WTC11 (cell line): ENCODE measurements at regions not wholly inside any gene's neighbourhood (a gene's known extent, or its start where the extent isn't known, plus 50 kb on each side); places are given as distances from the start of the nearest gene placed in this dataset.

Source experiments
- ATAC-seq: fragments of 200-7000 bp; cut with Tn5 transposase; 2 replicates; pipeline ENCODE4 v1.10.0; 2021; ENCODE audit warnings: mild to moderate bottlenecking, moderate library complexity
- CTCF ChIA-PET: fragments of 300-600 bp; sonication (Branson Sonifier 250); formaldehyde crosslinking; loops from one replicate; lab custom pipeline; 2021; ENCODE audit warnings: antibody characterized with exemption; lab: Charles Lee
- POLR2A ChIA-PET: fragments of 350-600 bp; sonication (Branson Sonifier 250); formaldehyde crosslinking; loops from one replicate; lab custom pipeline; 2021; ENCODE audit warnings: antibody characterized with exemption; lab: Charles Lee
- DNase-seq: peaks from one replicate; pipeline ENCODE4 v3.0.0; 2021; ENCODE audit warnings: low spot score
- H3K27ac Mint-ChIP-seq: 2 replicates; pipeline ENCODE4 v1.8.0; 2021; ENCODE audit warnings: mixed read lengths
- H3K27me3 Mint-ChIP-seq: 2 replicates; pipeline ENCODE4 v1.8.0; 2021; ENCODE audit warnings: low read depth, mild to moderate bottlenecking, moderate library complexity, mixed read lengths
- H3K36me3 Mint-ChIP-seq: 2 replicates; pipeline ENCODE4 v1.8.0; 2021; ENCODE audit warnings: mixed read lengths
- H3K4me1 Mint-ChIP-seq: 2 replicates; pipeline ENCODE4 v1.8.0; 2022; ENCODE audit warnings: mixed read lengths
- H3K4me3 Mint-ChIP-seq: 2 replicates; pipeline ENCODE4 v1.8.0; 2021; ENCODE audit warnings: mild to moderate bottlenecking, moderate library complexity, mixed read lengths
- H3K9me3 Mint-ChIP-seq: 2 replicates; pipeline ENCODE4 v1.8.0; 2021; ENCODE audit warnings: mixed read lengths
- ARID4B ChIP-seq: sonication (generic); formaldehyde crosslinking; IDR thresholded peaks from 2 replicates; pipeline ENCODE4 v1.8.0; 2023; ENCODE audit warnings: missing genetic modification reagents, mild to moderate bottlenecking, borderline replicate concordance
- FOXP1 ChIP-seq: sonication (generic); formaldehyde crosslinking; IDR thresholded peaks from 2 replicates; pipeline ENCODE4 v1.8.0; 2022; ENCODE audit warnings: missing genetic modification reagents, mild to moderate bottlenecking, moderate library complexity, borderline replicate concordance
- NFE2L1 ChIP-seq: sonication (generic); formaldehyde crosslinking; IDR thresholded peaks from 2 replicates; pipeline ENCODE4 v1.8.1; 2023; ENCODE audit warnings: missing genetic modification reagents
- NFYB ChIP-seq: sonication (generic); formaldehyde crosslinking; conservative IDR thresholded peaks from 2 replicates; pipeline ENCODE4 v1.8.0; 2022; ENCODE audit warnings: low read depth, missing genetic modification reagents
- NR1H2 ChIP-seq: sonication (generic); formaldehyde crosslinking; IDR thresholded peaks from 2 replicates; pipeline ENCODE4 v1.9.0; 2021; ENCODE audit warnings: mild to moderate bottlenecking, moderate library complexity, missing genetic modification reagents
- OVOL2 ChIP-seq: fragments of 250-450 bp; sonication (Bioruptor Pico); IDR thresholded peaks from 2 replicates; pipeline ENCODE4 v1.9.0; 2021; ENCODE audit warnings: mild to moderate bottlenecking, borderline replicate concordance
- PRDM15 ChIP-seq: sonication (generic); formaldehyde crosslinking; IDR thresholded peaks from 2 replicates; pipeline ENCODE4 v1.8.0; 2022; ENCODE audit warnings: missing genetic modification reagents
- PREB ChIP-seq: sonication (generic); formaldehyde crosslinking; IDR thresholded peaks from 2 replicates; pipeline ENCODE4 v1.8.1; 2022; ENCODE audit warnings: mild to moderate bottlenecking, missing genetic modification reagents, moderate library complexity, borderline replicate concordance
- RELA ChIP-seq: sonication (generic); formaldehyde crosslinking; IDR thresholded peaks from 2 replicates; pipeline ENCODE4 v1.8.1; 2022; ENCODE audit warnings: missing genetic modification reagents, mild to moderate bottlenecking, borderline replicate concordance
- ZBTB21 ChIP-seq: sonication (generic); formaldehyde crosslinking; IDR thresholded peaks from 2 replicates; pipeline ENCODE4 v1.8.1; 2023; ENCODE audit warnings: mild to moderate bottlenecking, missing genetic modification reagents, borderline replicate concordance
- ZNF232 ChIP-seq: sonication (generic); formaldehyde crosslinking; IDR thresholded peaks from 2 replicates; pipeline ENCODE4 v1.8.0; 2022; ENCODE audit warnings: mild to moderate bottlenecking, missing genetic modification reagents
- ZNF396 ChIP-seq: fragments of 250-450 bp; sonication (Bioruptor Pico); IDR thresholded peaks from 2 replicates; pipeline ENCODE4 v1.8.0; 2021; ENCODE audit warnings: mild to moderate bottlenecking, moderate library complexity, borderline replicate concordance
- TF ChIP-seq, protein P1 (sequence below): sonication (generic); formaldehyde crosslinking; IDR thresholded peaks from 2 replicates; pipeline ENCODE4 v1.8.0; 2022; ENCODE audit warnings: mild to moderate bottlenecking, missing genetic modification reagents
- TF ChIP-seq, protein P2 (sequence below): sonication (generic); formaldehyde crosslinking; IDR thresholded peaks from 2 replicates; pipeline ENCODE4 v1.8.1; 2023; ENCODE audit warnings: mild to moderate bottlenecking, missing genetic modification reagents, borderline replicate concordance
- TF ChIP-seq, protein P3 (sequence below): sonication (generic); formaldehyde crosslinking; IDR thresholded peaks from 2 replicates; pipeline ENCODE4 v1.8.1; 2023; ENCODE audit warnings: mild to moderate bottlenecking, missing genetic modification reagents

GRCh38 chr6:139690007-139690406 lies 315.6 kb upstream of the CITED2 start:
- no peak overlapping the region for H3K4me3 Mint-ChIP-seq
- no peak for DNase-seq
- H3K36me3 Mint-ChIP-seq = no peaks in the 10 kb centered on the region
- ChIA-PET CTCF (no interaction called here), POLR2A (no interaction called here)
- no peaks in the 10 kb centered on the region for H3K9me3 Mint-ChIP-seq
- no peak for ATAC-seq
- peak overlapping the region; percentile 13; the same call in 1 of the 2 replicates for H3K27ac Mint-ChIP-seq
- TF ChIP-seq NFYB (no peak), PREB (CRISPR knock-in tag) (no peak), ARID4B (no peak), NR1H2 (CRISPR knock-in tag) (no peak)
- TF ChIP-seq, protein P1, sequence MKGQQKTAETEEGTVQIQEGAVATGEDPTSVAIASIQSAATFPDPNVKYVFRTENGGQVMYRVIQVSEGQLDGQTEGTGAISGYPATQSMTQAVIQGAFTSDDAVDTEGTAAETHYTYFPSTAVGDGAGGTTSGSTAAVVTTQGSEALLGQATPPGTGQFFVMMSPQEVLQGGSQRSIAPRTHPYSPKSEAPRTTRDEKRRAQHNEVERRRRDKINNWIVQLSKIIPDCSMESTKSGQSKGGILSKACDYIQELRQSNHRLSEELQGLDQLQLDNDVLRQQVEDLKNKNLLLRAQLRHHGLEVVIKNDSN (CRISPR knock-in tag) = no peak
- TF ChIP-seq, protein P2, sequence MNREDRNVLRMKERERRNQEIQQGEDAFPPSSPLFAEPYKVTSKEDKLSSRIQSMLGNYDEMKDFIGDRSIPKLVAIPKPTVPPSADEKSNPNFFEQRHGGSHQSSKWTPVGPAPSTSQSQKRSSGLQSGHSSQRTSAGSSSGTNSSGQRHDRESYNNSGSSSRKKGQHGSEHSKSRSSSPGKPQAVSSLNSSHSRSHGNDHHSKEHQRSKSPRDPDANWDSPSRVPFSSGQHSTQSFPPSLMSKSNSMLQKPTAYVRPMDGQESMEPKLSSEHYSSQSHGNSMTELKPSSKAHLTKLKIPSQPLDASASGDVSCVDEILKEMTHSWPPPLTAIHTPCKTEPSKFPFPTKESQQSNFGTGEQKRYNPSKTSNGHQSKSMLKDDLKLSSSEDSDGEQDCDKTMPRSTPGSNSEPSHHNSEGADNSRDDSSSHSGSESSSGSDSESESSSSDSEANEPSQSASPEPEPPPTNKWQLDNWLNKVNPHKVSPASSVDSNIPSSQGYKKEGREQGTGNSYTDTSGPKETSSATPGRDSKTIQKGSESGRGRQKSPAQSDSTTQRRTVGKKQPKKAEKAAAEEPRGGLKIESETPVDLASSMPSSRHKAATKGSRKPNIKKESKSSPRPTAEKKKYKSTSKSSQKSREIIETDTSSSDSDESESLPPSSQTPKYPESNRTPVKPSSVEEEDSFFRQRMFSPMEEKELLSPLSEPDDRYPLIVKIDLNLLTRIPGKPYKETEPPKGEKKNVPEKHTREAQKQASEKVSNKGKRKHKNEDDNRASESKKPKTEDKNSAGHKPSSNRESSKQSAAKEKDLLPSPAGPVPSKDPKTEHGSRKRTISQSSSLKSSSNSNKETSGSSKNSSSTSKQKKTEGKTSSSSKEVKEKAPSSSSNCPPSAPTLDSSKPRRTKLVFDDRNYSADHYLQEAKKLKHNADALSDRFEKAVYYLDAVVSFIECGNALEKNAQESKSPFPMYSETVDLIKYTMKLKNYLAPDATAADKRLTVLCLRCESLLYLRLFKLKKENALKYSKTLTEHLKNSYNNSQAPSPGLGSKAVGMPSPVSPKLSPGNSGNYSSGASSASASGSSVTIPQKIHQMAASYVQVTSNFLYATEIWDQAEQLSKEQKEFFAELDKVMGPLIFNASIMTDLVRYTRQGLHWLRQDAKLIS (CRISPR knock-in tag) = no peak
- H3K27me3 Mint-ChIP-seq = no peaks in the 10 kb centered on the region
- peaks cover 8% of the 10 kb centered on the region for H3K4me1 Mint-ChIP-seq

GRCh38 chr6:139687055-139687454 lies 312.6 kb upstream of the CITED2 start:
- POLR2A ChIA-PET = no interaction called here
- Mint-ChIP-seq H3K27ac (no peak overlapping the region), H3K4me3 (no peak overlapping the region), H3K9me3 (no peaks in the 10 kb centered on the region)
- CTCF ChIA-PET = no interaction called here
- no peak for ATAC-seq
- TF ChIP-seq, protein P3, sequence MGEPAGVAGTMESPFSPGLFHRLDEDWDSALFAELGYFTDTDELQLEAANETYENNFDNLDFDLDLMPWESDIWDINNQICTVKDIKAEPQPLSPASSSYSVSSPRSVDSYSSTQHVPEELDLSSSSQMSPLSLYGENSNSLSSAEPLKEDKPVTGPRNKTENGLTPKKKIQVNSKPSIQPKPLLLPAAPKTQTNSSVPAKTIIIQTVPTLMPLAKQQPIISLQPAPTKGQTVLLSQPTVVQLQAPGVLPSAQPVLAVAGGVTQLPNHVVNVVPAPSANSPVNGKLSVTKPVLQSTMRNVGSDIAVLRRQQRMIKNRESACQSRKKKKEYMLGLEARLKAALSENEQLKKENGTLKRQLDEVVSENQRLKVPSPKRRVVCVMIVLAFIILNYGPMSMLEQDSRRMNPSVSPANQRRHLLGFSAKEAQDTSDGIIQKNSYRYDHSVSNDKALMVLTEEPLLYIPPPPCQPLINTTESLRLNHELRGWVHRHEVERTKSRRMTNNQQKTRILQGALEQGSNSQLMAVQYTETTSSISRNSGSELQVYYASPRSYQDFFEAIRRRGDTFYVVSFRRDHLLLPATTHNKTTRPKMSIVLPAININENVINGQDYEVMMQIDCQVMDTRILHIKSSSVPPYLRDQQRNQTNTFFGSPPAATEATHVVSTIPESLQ = no peak
- TF ChIP-seq FOXP1 (CRISPR knock-in tag) (no peak), RELA (no peak), ZNF396 (CRISPR knock-in tag) (no peak), OVOL2 (CRISPR knock-in tag) (no peak), ZBTB21 (CRISPR knock-in tag) (no peak), ZNF232 (CRISPR knock-in tag) (no peak), PRDM15 (no peak), NFE2L1 (CRISPR knock-in tag) (no peak)
- TF ChIP-seq, protein P2 (CRISPR knock-in tag) = no peak
- TF ChIP-seq, all 79 proteins: peak for 0
- no peaks in the 10 kb centered on the region for H3K36me3 Mint-ChIP-seq
- no peak for DNase-seq
- peaks cover 8% of the 10 kb centered on the region for H3K4me1 Mint-ChIP-seq
- no peaks in the 10 kb centered on the region for H3K27me3 Mint-ChIP-seq
